GM18909 (cell line): ENCODE measurements at regions not wholly inside any gene's neighbourhood (a gene's known extent, or its start where the extent isn't known, plus 50 kb on each side); places are given as distances from the start of the nearest gene placed in this dataset.

Source experiments
- ATAC-seq: cut with Tn5 transposase; IDR thresholded peaks from one replicate; pipeline ENCODE4 v1.9.1; 2021; ENCODE audit warnings: mild to moderate bottlenecking; ENCODE audit not compliant: unreplicated experiment, poor library complexity

DNA sequence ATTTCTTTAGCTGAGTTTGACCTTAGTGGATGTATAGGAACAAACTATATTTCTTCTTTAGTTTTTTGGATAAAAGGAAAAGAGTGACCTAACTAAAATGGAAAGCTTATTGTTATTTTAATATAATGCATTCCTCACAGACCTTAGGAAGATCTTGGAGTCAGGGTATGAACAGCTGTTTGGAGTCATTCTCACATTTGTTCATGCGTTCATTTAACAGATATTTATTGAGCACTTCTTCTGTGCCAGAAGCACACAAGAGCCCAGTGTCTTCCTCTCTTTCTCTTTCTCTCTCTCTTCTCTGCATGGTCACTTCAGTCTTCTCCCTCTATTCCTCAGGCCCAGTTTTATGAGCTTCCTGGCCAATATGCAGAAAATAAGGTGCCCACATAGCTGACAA is 744.0 kb upstream of the MAP3K7 start:
- no peak for ATAC-seq

DNA sequence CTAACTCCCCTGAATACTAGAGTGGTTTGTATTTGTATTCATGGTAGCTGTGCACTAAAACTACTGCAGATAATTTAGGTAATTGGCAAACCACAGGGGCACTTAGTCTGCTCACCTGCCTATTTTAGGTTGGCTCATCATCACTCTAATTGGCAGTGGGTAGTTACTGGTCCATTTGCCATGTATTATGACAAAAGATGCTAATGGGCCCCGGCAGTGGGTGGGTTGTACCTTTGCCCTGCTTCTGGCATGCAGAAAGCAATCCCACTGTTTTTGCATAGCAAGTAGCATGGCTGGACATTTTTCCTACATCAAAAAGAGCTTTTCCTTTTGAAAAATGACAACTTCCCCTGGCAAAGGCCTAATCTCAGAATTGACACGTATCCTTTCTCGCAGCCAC is 741.4 kb upstream of the MAP3K7 start:
- no peak for ATAC-seq

DNA sequence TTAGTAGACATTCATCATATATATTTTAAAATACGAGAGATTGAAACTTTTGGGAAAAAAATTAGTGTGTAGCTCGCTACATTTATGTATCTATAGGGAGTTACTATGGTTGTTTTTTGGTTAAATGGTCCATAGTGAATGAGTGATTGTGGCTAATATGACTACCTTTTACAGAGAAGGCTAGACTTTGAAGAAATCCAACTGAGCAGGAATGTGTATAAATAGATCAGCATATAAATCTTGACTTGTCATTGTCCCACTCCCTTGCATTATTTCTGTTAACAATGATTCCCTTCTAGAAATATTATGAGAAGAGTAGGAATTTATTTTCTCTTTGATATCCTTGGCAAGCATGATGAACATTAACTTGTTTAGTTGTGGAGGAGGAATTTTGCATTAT is 737.8 kb upstream of the MAP3K7 start:
- ATAC-seq, result no peak

DNA sequence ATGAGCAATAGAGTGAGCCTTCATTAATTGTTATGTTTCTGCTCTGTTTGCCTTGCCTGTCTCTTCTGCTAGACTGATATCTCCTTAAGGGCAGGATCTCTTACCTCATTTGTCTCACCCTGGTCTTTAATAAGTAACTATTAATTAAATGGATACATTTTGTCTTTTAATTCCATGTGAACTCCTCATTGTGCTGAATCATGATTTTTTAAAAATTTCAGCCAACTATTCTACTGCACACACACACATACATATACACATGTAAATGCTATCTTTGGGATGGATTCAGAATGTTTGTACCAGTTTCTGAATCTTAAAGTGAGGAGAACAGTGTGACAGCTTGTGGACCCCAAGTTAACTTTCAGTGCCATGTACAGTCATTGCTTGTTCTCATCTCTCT is 731.1 kb upstream of the MAP3K7 start:
- no peak for ATAC-seq

DNA sequence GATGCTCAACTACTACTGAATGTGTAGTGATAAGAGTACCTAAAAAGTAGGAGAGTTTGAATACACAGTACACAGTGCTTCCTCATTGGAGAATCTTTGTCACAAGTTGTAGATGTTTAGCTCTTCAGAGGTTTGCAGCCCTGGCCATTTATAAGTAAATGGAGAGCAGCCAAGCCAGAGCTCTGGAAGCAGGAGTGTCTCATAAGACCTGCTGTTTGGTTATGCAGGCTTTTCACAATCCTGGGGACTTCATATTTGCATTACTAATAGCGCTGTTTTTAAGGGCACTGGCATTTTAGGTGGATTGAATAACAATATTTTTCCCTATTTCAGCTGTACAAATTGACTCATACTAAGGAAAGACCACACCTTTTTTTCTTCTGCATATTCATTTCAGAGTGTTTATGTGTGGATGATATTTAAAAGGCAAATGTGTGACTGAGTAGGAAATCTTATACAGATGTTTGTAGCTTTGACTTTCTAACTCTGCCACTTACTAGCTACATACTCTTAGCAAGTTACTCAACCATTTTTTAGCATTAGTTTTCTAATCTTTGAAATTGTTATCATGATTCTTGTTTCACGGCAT is 730.5 kb upstream of the MAP3K7 start:
- ATAC-seq, result no peak

DNA sequence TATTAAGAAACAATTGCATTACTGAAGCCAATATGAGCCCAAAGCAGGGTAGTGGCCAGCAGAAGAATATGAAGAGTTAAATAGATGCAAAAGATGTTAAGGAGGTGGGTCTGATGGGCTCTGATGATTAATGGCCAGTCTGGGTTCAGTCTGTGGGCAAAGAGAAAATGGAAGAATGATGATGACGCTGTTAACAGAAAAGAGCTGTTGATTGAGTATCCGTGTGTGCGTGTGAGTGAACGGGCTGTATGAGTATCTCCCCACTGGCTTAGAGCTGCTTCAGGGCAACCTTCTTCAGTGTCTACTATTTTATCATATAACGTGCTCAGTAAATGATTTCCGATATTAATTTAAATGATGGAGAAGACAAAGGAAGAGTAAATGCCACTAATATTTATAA is 723.3 kb upstream of the MAP3K7 start:
- no peak for ATAC-seq

DNA sequence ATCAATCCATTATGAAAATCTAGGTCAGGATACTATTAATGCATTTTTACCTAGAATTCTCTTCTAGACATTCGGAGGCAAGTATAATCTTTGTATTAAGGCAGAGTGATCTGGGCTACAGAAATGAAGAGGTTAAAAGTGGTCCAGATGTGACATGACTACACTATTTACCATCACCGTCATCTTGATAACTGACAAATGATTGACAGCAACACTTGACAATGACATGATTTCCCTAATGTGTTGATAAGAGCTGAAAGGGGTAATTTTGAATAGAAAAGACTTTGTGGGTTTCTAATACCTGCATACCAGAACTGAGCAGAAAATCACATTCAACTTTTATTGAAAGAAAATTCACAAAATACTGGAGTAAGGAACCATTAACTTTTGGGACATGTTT is 718.9 kb upstream of the MAP3K7 start:
- ATAC-seq, result no peak

DNA sequence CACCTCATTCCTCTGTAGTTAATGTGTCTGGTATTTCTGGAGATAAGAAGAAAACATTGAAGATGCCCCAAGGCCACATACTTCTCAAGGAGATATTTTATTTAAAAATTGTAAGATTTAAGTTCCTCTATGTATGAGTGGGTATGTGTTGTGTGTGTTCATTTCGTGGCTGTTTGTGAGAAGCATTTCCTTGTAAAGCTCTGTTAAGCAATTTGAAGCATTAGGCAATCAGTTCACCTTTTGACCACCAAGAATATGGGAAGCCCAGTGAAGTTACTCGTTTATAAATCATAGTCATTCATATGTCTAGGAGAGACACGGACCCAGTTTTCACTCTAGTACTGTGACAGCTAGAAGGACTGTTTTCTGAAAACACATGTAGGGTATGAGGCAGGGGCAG is 717.6 kb upstream of the MAP3K7 start:
- ATAC-seq, result no peak

DNA sequence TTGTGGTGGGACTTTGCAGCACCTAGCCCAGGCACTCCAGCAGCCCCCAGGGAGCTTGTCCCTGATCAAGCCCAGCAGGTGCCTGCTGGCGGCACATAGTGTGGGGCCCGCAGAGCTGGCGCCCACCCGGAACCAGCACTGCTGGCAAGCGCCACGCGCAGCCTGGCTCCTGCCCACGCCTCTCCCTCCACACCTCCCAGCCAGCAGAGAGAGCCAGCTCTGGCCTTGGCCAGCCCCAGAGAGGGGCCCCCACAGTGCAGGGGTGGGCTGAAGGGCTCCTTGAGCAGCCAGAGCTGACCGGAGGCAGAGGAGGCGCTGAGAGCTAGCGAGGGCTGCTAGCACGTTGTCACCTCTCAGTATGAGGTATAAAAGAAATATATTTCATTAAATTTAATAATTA is 716.5 kb upstream of the MAP3K7 start:
- ATAC-seq, result no peak

DNA sequence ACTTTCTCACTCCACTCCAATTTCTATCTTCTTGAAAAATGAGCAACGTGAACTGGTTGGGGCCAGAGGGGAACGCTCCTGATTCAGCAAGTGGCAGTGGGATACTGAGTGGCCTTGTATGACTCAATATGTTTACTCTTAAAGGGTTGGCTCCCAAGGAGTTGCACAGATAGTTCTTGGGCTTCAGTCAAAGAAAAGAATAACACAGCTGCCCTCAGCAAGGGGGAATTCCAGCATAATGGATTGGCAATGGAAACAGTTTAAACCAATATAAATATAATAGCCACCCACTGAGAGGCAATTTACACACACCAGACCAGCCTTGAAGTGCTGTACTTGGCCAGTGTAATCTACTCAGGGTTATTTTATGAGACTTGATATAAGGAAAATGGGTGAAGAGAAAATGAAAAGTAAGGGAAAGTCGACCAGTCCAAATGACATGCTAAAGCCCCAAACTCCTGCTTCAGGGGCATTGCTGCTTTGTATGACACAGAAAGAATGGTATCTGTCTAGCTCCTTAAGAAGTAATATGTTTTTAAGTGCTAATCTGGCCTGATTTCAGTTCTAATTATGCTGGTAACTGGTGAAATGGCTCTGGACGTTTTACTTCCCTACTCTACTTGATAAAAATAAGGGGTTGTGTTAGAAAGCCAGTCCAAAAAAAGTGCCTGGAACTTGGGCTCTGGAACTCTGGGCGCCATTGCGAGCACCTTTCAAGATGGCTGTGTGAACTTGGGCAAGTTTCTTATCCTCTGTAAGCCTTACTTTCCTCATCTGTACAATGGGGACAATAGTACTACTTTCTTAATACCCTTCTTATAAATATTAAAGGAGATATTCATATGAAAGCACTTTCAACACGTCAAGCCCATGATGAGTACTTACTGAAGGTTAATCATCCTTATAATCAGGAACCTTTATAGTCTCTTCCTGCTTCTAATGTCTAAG is 712.9 kb upstream of the MAP3K7 start:
- no peak for ATAC-seq

DNA sequence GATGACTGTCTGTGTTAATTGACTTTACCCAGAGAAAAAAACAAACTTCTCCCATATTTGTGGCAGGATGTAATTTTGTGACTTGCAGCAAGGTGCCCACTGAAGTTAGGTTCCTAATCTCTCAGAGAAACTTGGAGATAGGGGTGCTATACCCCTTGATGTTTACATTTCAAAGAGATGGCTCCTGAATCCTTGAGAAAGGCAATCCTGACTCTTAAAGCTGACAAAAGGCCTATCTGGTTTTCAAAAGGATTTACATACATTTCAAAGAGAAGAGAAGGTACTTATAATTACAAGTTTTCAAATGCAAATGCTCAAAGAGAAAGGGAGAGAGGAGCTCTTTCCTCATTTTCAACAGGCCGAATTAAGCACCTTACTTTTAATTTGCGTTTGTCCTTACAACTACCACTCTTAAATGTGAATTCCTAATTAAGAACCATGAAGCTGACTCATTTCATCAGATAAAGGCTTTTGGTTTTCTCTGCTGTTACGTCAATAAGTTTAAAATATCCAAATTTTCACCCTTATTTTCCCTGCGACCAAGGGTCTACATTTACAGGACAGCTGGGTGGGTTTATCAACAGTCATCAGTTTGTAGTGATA is 711.8 kb upstream of the MAP3K7 start:
- ATAC-seq, result no peak

DNA sequence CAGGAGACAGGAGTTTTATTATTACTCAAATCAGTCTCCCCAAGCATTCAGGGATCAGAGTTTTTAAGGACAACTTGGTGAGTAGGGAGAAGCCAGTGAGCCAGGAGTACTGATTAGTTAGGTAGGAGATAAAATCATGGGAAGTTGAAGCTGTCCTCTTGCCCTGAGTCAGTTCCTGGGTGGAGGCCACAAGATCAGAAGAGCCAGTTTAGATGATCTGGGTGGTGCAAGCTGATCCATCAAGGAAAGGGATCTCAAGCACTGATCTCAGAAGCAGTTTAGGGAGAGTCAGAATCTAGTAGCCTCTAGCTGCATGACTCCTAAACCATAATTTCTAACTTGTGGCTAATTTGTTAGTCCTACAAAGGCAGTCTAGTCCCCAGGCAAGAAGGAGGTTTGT is 706.5 kb upstream of the MAP3K7 start:
- ATAC-seq, result no peak

DNA sequence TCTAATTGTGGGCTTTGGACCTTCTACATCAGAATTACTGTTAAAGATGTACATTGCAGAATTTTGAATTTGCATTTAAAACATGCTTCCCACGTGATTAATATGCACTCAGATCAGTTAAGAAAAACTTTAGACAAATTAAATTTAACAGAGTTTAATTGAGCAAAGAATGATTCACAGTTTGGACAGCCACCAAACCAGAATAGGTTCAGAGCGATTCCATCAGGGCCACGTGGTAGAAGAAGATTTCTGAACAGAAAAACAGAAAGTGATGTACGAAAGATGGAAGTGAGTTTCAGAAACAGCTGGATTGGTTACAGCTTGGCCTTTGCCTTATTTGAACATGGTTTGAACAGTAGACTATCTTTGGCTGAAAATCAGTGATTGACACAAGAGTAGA is 704.2 kb upstream of the MAP3K7 start:
- ATAC-seq, result no peak

DNA sequence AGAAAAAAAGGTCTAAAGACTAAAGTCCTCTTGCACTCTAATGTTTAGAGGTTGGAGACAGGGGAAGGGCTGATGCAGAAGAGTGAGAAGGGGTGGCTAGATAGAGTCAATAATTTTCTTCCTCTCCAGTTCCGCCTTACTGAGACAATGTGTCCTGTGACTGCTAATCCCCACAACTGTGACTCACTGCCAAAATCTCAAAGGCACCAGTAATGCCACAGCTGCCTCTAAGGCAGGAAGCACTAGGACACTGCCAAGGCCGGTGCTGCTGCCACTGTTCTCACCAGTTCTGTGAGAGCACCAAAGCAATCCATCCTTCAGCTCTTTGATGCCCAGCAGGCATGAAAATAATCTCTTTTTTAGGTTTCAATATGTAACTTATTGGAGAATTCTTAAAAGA is 701.9 kb upstream of the MAP3K7 start:
- no peak for ATAC-seq

DNA sequence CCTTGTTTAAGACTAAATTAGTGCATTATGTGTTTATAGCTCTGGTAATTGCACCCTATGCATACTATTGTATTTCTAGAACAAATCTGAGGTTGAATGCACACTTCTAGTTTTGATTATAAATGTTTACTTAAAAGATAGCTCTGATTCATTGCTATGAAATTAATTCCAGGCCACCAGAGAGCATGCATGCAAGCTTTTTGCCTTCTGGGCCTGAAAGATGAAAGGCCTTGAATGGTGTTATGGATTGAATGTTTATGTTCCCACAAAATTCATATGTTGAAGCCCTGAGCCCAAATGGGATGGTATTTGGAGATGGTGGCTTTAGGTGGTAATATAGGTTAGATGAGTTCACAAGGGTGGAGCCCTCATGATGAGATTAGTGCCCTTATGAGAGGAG is 695.0 kb upstream of the MAP3K7 start:
- no peak for ATAC-seq

DNA sequence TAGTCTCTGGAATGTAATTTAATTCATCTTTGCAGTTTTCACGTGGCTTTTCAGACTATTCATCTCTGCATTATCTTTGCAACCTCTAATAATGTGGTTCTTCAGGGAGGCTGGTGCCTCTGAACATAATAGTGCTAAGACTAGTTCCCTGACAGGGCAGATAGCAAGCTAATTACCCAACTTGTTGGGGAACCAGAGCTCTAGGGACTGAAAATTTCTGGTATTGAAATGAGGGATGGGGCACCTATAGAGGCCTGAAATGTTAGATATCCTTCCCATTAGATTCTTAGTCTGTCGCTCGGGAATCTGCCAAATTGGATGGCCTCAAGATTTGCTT is 693.6 kb upstream of the MAP3K7 start:
- no peak for ATAC-seq

DNA sequence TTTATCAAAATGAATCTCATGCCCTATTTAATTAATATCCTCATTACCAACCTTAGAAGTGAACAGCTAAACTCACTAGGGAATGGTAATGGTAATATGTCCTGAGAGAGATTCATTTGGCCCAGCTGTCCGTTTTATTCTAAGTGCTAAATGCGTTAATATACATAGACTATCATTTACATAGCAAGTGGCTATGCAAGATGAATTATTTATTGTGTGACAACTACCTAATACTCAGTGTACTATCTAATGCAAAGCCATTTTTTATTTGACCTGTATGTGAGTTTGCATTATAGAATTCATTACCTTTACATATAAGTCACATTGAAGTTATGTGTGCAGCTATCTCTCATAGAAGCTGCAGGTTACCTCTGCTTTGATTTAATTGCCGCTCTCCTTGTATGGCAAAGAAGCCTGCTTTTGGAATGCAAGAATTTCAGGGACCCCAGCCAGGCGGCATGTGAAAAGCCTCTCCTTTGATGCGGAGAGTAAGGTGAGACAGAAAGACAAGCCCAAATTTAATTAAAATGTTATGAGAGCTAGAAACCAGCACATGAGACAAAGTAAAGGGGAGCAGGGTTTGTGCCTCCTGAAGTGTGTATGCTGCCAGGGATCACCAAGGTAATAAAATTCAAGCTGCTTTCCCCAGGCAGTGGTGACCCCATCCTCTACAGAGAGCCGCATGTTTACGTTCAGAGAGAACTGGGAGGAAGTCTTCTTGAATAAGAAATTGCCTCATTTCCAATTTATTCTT is 693.0 kb upstream of the MAP3K7 start:
- no peak for ATAC-seq

DNA sequence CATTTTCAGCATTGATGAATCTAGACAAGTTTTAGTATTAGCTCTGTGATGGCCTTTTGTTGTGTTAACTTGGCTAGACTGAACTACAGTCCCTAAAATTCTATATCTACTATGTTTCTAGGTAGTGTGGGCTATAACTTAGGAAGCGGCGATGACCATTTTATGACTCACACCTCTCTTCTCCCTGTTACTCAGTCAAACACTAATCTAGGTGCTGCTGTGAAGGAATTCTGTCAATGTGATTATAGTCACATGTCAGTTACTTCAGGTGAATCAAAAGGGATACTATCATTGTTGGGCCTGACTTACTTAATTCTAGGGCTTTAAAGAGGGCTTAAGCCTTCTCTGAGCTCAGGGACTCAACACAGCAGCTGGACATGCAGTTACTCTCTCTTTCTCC is 691.5 kb upstream of the MAP3K7 start:
- no peak for ATAC-seq

DNA sequence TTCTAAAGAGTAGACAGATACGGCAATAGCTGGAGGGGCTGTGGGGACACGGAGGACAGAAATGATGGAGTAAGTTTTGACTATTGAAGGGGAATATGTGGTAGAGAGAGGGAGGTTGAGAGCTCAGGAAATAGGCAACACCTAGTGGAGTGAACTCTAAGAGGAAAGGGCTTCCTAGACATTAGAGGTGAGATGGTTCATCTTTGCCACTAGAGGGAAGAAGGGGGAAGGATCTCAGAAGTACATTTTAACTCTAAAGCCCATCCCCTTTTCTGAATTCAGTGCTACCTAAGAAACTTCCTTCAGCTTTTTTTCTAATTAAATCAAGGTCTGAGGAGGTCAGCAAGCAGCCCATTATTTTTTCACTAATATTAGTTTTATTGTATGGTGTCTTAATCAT is 689.4 kb upstream of the MAP3K7 start:
- ATAC-seq, result no peak

DNA sequence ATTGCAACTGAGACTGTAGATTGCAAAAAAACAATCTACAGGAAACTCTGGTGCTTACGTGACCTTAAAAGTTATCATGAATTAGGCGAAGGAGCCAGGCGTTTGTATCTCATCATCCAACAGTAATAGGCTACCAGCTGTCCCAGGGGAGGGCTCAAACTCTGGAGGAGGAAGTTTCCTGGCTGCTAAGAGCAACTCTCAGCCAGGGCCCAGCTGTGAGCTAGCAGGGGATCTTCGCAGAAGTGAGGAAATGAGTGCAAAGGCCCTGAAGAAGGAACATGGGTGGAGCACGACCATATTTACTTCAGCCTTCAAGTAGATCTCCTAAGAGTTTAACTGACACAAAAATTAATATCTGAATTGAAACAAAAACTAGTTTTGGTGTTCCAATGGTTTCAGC is 686.9 kb upstream of the MAP3K7 start:
- ATAC-seq, result no peak

DNA sequence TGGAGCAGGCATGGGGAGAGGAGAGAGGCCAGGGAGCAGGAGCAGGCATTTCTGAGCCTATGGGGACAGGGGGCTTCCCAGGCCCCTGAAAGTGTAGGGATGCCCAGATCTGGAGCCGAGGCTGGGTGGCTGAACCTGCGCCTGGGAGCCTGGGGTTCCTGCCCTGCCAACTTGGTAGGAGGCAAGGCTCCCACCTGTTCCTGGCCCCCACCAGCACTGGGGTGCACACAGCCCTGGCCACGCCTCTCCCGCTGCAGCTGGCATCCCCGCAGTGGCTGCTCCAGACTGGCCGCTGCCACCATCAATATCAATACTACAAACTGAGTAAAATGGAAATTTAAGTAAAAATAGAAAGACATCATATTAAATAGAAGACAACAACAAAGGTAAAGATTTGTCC is 684.9 kb upstream of the MAP3K7 start:
- no peak for ATAC-seq
